ENCODE measurements at regions not wholly inside any gene's neighbourhood (a gene's known extent, or its start where the extent isn't known, plus 50 kb on each side); places are given as distances from the start of the nearest gene placed in this dataset.

DNA sequence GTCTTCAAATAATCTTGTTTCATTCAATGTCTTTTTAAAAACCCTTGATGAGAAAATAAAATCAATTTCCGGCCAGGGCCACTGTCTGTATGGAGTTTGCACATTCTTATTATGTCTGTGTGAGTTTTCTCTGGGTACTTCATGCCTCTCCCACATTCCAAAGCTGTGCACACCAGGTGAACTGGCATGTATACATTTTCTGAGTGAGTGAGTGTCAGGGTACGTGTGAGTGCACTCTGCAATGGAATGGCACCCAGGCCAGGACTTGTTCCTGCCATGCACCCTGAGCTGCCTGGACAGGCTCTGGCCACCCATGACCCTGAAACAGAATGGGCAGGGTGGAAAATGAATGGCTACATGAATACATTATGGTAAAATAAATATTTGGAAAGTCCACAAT is 61.3 kb downstream of the UBE2NL start:
- TF ChIP-seq EZH2 (IDR thresholded peaks at IDR 0.05; ENCODE audit: borderline replicate concordance, insufficient read depth, low read depth, low read length, poor library complexity, severe bottlenecking) (no peak), CTCF (IDR thresholded peaks at IDR 0.05) (no peak)

Measured in B cell (primary cell).